Ascending aorta (tissue), 2 donors: ENCODE measurements at regions not wholly inside any gene's neighbourhood (a gene's known extent, or its start where the extent isn't known, plus 50 kb on each side); places are given as distances from the start of the nearest gene placed in this dataset.

ENCODE experiments used
- DNase-seq, 2 donors: peaks; one replicate each; pipeline ENCODE4 v3.0.0-alpha.2; 2019; ENCODE audit warnings: low spot score in 2 of 2
- H3K27ac ChIP-seq, 2 donors: fragments of 200-600 bp; sonication (generic); one replicate each; pipeline ENCODE4 v1.5.1; 2016 to 2017; ENCODE audit warnings: mild to moderate bottlenecking in 1 of 2
- H3K27me3 ChIP-seq: fragments of 200-600 bp; sonication (generic); one replicate; pipeline ENCODE4 v1.5.1; 2017
- H3K36me3 ChIP-seq, 2 donors: fragments of 200-600 bp; sonication (generic); one replicate each; pipeline ENCODE4 v1.5.1; 2016
- H3K4me1 ChIP-seq, 2 donors: fragments of 200-600 bp; sonication (generic); one replicate each; pipeline ENCODE4 v1.5.1; 2016 to 2017; ENCODE audit warnings: mild to moderate bottlenecking in 1 of 2
- H3K4me3 ChIP-seq, 2 donors: fragments of 200-600 bp; sonication (generic); one replicate each; pipeline ENCODE4 v1.5.1; 2016 to 2017; ENCODE audit warnings: mild to moderate bottlenecking in 1 of 2
- H3K9me3 ChIP-seq, 2 donors: fragments of 200-600 bp; sonication (generic); one replicate each; pipeline ENCODE4 v1.5.1; 2016
- intact Hi-C: fragments of 100-400 bp; cut with DNase I; formaldehyde crosslinking; loops from one replicate; pipeline ENCODE4 v1.15.1; 2023
- TF ChIP-seq, protein P1 (sequence below), 3 experiments: fragments of 200-600 bp in 2 of 3; fragments of 450-650 bp in 1 of 3; sonication (generic) in 2 of 3; IDR thresholded peaks; one replicate each; pipeline ENCODE4 v1.5.1; 2016 to 2019; ENCODE audit warnings: antibody characterized with exemption in 3 of 3, mild to moderate bottlenecking in 1 of 3, moderate library complexity in 1 of 3

DNA sequence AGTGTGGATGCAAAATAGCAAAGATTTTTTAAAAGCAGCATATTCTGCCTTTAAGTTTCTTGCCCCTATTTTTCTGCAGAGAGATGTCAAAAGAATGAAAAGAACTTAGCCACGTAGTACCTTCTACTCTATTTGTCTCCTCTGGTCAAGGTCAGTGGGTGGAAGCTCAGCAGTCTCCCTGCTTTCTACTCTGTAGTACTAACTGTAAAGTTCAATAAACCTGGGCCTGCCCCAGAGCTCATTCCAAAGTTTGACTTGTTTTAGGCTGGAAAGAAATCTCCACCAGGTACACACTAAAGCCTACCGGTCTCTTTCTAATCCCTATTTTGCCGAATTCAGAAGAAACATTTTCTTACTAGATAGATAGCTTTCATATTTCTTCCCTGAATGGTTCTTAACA, 247.9 kb upstream of the ARHGAP20 start:
- intact Hi-C loops, result no loop called here
- Histone ChIP-seq H3K36me3 (no peaks in the 10 kb centered on the region), H3K27ac (no peak overlapping the region), H3K4me3 (no peak overlapping the region), H3K27me3 (no peaks in the 10 kb centered on the region), H3K9me3 (no peaks in the 10 kb centered on the region), H3K4me1 (no peaks in the 10 kb centered on the region)
- no peak for DNase-seq
- TF ChIP-seq, protein P1, sequence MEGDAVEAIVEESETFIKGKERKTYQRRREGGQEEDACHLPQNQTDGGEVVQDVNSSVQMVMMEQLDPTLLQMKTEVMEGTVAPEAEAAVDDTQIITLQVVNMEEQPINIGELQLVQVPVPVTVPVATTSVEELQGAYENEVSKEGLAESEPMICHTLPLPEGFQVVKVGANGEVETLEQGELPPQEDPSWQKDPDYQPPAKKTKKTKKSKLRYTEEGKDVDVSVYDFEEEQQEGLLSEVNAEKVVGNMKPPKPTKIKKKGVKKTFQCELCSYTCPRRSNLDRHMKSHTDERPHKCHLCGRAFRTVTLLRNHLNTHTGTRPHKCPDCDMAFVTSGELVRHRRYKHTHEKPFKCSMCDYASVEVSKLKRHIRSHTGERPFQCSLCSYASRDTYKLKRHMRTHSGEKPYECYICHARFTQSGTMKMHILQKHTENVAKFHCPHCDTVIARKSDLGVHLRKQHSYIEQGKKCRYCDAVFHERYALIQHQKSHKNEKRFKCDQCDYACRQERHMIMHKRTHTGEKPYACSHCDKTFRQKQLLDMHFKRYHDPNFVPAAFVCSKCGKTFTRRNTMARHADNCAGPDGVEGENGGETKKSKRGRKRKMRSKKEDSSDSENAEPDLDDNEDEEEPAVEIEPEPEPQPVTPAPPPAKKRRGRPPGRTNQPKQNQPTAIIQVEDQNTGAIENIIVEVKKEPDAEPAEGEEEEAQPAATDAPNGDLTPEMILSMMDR (IDR thresholded peaks at IDR 0.05), result no peak

DNA sequence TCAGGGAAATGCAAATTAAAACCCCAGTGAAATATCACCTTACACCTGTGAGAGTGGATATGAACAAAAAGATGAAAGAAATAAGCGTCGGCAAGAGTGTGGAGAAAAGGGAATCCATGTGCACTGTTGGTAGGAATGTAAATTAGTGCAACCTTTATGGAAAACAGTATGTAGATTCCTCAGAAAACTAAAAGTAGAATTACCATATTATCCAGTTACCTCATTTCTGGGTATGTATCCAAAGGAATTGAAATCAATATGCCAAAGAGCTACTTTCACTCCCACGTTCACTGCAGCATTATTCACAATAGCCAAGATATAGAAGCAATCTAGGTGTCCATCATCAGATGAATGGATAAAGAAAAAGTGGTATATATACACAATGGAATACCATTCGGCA, 246.0 kb upstream of the ARHGAP20 start:
- H3K9me3 ChIP-seq, result no peaks in the 10 kb centered on the region
- DNase-seq, result no peak
- intact Hi-C loops, result no loop called here
- H3K36me3 ChIP-seq, result no peaks in the 10 kb centered on the region
- no peak overlapping the region for H3K4me3 ChIP-seq
- no peaks in the 10 kb centered on the region for H3K27me3 ChIP-seq
- TF ChIP-seq, protein P1 (IDR thresholded peaks at IDR 0.05), result no peak
- no peak overlapping the region for H3K27ac ChIP-seq
- no peaks in the 10 kb centered on the region for H3K4me1 ChIP-seq

DNA sequence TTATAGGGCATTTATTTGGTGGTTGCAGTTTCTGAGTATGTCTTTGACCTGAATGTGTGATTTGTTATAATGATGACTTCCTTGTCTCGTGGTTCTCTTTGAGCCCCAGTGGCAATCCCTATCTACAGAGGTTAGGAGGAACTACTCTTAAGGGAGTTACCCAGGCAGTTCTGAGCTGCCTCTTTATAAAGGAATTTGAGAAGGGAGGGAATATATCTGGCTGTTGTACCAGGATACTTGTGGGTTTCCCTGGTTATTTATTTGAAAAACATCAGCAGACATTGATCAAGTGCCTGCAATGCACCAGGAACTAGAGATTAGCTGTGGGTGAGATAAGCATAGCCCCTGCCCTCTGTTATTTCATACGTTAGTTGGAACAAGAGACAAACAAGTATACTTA, 243.5 kb upstream of the ARHGAP20 start:
- Histone ChIP-seq H3K27ac (no peak overlapping the region), H3K4me1 (no peaks in the 10 kb centered on the region), H3K9me3 (no peaks in the 10 kb centered on the region), H3K27me3 (no peaks in the 10 kb centered on the region), H3K4me3 (no peak overlapping the region), H3K36me3 (no peaks in the 10 kb centered on the region)
- TF ChIP-seq, protein P1 (IDR thresholded peaks at IDR 0.05), result no peak
- intact Hi-C loops, result no loop called here
- no peak for DNase-seq

DNA sequence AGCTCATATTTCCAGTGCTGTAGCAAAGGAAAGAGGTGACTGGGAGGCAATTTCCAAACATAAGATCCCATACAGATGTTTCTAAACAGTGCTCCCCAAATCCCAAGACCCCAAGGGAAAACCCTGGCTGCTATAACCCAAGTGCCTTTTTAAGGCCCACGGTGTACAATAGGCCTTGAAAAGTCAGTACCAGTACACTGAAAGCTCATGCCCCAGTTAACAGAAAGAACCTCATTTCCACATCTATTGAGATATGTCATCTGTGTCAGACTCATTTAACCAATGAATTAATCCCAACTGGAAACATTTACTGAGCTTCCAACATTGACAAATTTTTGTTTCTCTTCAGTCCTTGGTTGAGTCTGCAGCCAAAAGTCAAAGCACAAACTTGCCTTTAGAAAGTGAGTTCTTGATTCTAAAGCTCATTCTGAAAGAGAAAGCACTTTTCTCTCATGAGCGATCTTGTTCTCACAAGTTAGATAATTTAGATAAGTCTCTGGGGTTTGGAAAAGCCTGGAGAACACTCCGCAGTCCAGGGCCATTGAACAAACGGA, 239.8 kb upstream of the ARHGAP20 start:
- peak overlapping the region in 1 of 2 donors; percentile 15 for H3K27ac ChIP-seq
- H3K27me3 ChIP-seq, result no peaks in the 10 kb centered on the region
- no peak overlapping the region for H3K4me3 ChIP-seq
- intact Hi-C loops, result no loop called here
- no peaks in the 10 kb centered on the region for H3K9me3 ChIP-seq
- no peak for DNase-seq
- TF ChIP-seq, protein P1 (IDR thresholded peaks at IDR 0.05), result no peak
- no peaks in the 10 kb centered on the region for H3K36me3 ChIP-seq
- no peaks in the 10 kb centered on the region for H3K4me1 ChIP-seq

DNA sequence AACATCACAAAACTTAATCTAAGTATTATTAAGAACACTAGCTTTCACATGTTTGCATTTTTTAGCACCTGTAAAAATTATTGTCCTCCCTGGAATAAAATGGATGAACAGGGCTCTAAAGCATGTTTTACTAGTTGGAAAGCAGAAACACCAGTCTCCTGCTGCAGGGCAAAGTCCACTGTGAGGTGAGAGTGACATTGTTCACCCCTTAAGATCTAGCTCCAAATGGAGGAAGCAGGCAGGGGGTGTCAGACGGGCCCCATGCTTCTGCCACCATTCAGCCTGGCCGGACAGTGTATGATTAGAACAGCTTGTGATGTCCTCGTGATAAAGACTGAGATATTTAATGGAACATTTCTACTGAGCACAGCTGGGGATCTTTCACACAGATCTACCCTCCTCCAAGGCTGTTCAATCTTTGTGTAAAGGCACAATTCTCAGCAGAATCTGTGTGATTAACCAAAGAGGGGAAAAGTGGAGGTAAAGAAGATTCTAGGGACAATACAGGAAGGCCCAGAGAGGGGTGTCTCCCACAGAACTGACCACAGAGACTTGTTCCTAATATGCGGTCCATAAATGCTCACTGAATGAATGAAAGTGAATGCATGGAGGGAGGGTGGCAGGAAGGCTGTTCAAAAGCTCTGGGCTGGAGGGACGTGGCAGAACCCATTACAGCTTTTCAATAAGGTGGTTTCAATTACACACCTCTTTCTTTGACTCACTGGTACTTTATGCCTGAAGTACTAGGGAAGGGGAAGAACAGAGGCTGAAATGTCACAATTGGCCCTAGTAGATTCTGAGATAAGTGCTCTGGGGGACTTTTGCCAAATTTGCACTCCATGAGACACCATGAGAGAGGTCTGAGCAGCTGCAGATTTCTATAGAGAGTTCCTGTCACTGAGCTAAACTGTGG, 239.1 kb upstream of the ARHGAP20 start:
- no peak for DNase-seq
- H3K9me3 ChIP-seq, result no peaks in the 10 kb centered on the region
- intact Hi-C loops, result no loop called here
- no peaks in the 10 kb centered on the region for H3K36me3 ChIP-seq
- TF ChIP-seq, protein P1 (IDR thresholded peaks at IDR 0.05), result no peak
- H3K27me3 ChIP-seq, result no peaks in the 10 kb centered on the region
- no peak overlapping the region for H3K4me3 ChIP-seq
- no peaks in the 10 kb centered on the region for H3K4me1 ChIP-seq
- H3K27ac ChIP-seq, result peak overlapping the region in 1 of 2 donors; percentile 15
